RPMI7951 (cell line): ENCODE measurements at regions not wholly inside any gene's neighbourhood (a gene's known extent, or its start where the extent isn't known, plus 50 kb on each side); places are given as distances from the start of the nearest gene placed in this dataset.

ENCODE experiments used
- DNase-seq: peaks from one replicate; pipeline ENCODE4 v3.0.0-alpha.2; 2012; ENCODE audit warnings: low read depth

DNA sequence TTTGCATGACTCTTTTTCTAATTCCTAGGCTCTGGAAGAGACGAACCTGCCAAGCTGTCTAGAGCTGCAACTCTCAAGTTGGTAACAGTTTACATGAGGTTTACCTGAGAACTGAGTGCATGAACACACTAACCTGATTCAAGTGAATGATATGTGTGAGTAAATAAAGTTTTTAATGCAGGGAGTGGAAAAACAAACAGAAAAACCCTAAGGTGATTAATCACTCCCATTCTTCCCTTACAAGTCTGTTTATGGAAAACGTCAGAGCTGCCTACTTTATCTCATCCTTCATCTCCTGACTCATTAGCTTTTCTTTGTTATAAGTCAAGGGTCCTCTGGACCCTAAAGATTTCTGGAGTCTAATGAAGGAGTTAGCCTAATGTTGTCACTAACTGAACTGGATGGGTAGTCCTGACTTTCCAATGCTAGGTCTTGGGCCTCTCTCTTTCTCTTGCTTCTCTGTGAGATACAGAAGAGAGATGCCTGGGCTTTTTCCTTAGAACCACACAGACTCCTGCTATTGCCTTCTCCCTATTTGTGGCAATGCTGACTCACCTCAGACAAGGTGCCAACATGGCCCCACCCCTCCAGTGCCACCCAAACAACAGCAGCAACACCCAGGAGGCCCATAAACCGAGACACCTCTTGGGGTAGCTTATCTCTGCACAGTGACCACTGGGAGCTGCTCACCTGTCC lies 952.4 kb downstream of the EPHA4 start:
- no peak for DNase-seq

DNA sequence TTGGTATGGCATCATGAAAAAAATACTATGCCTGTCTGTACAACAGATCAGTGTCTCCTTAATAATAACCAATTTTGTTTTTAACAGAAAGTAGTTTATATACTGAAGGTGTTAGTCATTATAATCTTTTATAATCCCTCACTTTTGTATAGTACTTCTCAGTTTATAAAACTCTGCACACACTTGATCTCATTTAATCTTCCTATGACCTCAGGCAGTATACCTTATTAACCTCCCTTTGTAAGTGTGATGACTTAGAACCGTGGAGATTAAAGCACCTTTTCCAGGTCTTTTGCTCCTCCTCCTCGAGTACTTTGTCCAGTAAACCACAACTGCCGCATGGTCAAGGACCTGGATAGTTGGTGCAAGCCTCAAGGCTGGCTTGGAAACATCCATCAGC lies 945.5 kb downstream of the EPHA4 start:
- no peak for DNase-seq

DNA sequence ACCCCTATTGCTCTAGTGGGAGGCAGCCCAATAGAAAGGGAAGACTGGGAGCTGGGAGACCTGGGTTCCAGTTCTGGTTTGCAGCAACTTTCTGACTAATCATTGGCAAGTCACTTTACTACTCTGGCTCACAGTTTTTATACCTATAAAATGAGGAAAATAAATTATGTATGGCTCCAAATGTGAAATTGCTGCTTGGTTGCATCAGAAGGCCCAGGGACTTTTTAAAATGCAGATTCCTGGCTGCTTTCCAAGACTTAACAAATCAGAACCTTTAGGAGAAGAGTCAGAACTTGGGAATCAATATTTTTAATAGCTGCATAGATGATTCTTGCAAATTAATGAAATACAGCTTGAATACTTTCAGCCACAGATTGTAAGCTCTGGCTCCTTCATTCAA lies 943.9 kb downstream of the EPHA4 start:
- no peak for DNase-seq

DNA sequence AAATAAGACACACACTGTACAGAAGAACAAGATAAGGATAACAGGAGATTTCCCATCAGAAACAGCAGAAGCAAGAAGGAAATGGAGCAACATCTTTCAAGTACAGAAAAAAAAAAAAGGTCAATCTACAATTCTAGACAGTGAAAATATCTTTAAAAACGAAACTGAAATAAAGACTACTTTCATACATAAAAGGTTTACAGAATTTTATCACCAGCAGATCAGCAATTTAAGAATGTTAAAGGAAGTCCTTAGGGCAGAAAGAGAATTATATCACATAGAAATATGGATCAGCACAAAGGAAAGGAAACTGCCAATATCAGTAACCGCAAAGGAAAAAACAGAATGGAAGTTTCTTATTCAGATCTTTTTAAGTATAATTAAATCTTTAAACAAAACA lies 931.0 kb downstream of the EPHA4 start:
- no peak for DNase-seq

GRCh38 chr2:220646424-220646823 lies 925.7 kb downstream of the EPHA4 start:
- no peak for DNase-seq

GRCh38 chr2:220648628-220649027 lies 923.5 kb downstream of the EPHA4 start:
- no peak for DNase-seq

DNA sequence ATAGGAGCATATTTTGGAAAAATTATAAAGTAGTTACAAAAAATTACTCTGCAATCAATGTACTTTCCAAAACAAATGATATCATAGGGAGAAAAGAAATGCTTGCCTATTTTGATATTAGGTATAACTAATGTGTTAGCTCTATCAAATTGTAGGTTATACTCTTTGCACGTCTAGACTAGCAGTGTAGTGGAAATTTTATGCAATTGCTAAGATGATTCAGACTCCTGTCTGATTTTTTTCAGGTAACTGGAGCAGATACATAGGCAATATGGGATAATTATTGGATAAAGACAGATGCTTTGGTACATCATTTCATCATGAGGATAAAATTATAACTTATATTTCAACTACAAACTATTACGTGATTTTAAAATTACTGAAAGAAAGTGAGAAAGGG lies 918.3 kb downstream of the EPHA4 start:
- no peak for DNase-seq

DNA sequence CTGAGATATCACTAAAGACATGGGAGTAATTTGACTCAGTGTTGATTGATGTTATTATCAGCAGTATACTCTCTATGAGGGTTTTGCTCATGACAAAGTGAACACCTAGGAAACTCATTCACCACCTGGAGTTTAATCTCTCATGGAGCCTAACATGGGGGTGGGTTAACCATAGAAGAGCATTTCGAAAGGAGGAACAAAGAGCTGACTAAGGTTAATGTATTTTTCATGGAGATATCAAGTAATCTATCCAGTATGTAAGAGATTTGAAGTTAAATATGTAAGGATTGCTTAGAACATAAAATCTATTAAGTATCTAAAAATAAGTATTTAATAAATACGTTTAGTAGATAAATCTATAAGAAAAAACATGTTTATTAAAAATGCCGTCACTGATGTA lies 917.8 kb downstream of the EPHA4 start:
- no peak for DNase-seq

- DNase-seq = no peak
These were observed 911.6 kb downstream of the EPHA4 start for GRCh38 chr2:220660277-220661145.

GRCh38 chr2:220662431-220662830 lies 909.7 kb downstream of the EPHA4 start:
- DNase-seq = no peak

- DNase-seq = no peak
These were observed 909.0 kb downstream of the EPHA4 start for GRCh38 chr2:220663065-220663464.

DNA sequence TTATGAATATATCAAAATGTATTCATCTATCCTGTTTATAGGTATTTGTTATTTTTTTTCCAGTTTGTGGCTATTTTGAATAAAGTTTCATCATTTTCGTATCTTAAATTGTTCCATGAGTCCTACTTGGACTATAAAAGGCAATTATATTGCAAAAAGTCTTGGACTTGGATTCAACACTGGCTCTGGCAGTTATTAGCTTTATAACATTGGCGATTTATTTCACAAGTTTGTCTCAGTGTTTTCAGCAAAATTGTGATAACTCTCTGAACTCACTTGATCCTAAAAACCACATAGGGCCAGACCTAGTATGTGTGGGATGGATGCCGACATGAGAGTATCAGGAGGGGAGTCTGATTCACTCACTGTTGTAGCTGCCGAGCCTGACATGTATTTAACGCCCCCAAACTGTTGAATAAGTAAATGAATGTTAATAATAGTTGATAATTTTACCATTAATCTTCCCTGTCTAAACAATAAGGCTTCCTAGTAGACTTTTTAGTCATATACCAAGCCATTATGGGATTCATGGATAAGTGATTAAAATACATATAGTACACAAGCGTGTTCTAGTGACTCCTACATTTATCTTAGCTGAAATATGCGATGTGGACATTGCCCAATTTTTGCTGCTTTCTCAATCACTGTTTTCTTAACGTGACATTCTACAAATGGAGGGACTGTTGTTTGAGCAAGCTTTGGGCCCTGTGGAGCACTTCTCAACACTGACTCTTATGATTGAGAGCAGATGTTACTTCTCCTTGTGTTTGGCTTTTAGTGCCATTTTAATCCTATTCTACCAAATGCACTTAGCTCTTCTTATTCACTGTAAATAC lies 907.6 kb downstream of the EPHA4 start:
- DNase-seq = no peak

GRCh38 chr2:220665108-220665471 lies 907.0 kb downstream of the EPHA4 start:
- no peak for DNase-seq

DNA sequence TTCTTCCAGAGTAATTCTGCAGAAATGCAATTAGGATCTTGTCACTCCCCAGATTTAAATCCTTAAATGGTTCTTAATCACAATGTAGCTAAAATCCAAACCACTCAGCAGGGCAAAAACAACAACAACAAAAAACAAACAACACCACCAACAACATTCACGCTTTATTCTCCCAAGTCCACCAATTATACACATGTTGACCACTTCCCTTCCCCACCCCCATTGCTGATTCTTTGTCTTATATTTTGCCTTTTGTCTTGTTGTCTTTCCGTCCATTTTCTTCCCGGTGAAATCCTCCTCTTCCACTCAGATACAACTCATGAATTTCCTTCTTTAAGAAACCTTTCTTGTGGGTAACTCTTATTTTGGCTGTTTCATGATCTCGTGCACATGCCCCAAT lies 902.8 kb downstream of the EPHA4 start:
- DNase-seq = no peak

- no peak for DNase-seq
These were observed 901.6 kb downstream of the EPHA4 start for GRCh38 chr2:220670511-220670910.

- no peak for DNase-seq
These were observed 898.8 kb downstream of the EPHA4 start for GRCh38 chr2:220673151-220673874.

DNA sequence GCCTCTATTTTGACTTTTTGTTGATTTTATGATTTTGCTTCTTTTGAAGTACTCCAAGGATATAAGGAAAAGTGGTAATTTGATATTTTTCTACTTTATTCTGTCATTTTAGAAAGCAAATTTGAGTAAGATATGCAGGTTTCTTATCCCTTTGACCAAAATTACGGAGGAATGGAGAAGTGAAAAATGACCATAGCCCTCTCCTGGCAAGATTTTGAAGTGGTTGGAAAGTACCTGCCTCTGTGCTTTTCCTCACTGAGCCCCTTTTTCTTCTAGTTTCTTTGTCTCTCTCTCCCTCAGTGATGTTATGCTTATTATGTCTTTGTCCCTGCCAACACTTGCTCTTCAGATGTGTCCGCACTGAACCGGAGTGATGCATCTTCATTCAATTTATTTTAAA lies 898.1 kb downstream of the EPHA4 start:
- no peak for DNase-seq

DNA sequence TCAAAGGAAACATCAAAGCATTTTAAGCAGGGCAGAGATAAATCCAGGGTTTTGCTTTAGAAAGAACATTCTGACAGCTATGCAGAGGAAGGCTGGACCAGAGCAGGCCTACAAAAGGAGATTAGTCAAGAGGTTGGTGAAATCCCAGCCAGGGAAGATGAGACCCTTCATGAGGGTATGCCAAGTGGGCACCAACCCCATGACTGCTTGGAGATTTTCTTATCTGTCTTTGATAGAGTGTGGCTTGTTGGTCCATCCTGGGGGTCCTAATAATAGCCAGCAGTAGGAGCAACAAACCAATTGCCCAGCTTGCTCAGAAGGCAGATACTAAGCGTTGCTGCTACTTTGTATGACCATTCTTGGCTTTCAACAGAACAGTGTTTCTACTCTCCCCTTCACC lies 895.4 kb downstream of the EPHA4 start:
- no peak for DNase-seq

- no peak for DNase-seq
These were observed 893.2 kb downstream of the EPHA4 start for GRCh38 chr2:220678943-220679342.

- peak; percentile 2 for DNase-seq
These were observed 889.5 kb downstream of the EPHA4 start for GRCh38 chr2:220682616-220683015.

DNA sequence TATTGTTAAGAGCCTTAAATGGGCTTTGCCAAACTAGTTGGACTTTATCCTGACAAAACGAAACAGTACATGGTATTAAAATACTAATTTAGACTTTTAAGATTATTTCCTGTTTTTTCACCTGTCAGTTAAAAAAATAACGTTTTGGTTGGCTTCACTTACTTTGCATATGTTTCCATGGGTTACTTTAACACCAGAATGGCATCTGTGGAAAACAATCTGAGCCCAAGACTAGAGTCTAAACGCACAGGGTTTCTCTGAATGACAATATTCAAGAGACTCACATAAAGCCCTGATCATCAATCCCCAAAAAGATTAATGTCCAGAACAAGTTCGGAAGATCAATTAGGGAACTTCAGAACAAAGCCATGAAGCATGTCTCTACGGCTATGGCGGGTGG lies 888.0 kb downstream of the EPHA4 start:
- DNase-seq = no peak
